SK-N-MC (cell line): ENCODE measurements at regions not wholly inside any gene's neighbourhood (a gene's known extent, or its start where the extent isn't known, plus 50 kb on each side); places are given as distances from the start of the nearest gene placed in this dataset.
A peak's percentile ranks its signal among the peaks of the same experiment; 100 is the strongest.

Source experiments
- DNase-seq: peaks from one replicate; pipeline ENCODE4 v3.0.0-alpha.2; 2011; ENCODE audit warnings: low read depth, low spot score
- H3K27ac ChIP-seq: fragments of 200-600 bp; sonication (generic); 2 replicates; pipeline ENCODE4 v1.5.1; 2016; ENCODE audit warnings: mixed run types
- H3K36me3 ChIP-seq: fragments of 200-600 bp; sonication (generic); 2 replicates; pipeline ENCODE4 v1.6.1; 2017; ENCODE audit warnings: antibody characterized with exemption, low read length, mixed read lengths; ENCODE audit not compliant: insufficient read depth
- H3K4me3 ChIP-seq: fragments of 200-600 bp; sonication (generic); 2 replicates; pipeline ENCODE4 v1.5.1; 2016
- H3K9ac ChIP-seq: fragments of 200-600 bp; sonication (generic); 2 replicates; pipeline ENCODE4 v1.8.0; 2017; ENCODE audit warnings: mixed run types, mixed read lengths; ENCODE audit not compliant: insufficient read length
- H3K9me3 ChIP-seq: fragments of 200-600 bp; sonication (generic); 2 replicates; pipeline ENCODE4 v1.6.1; 2017; ENCODE audit warnings: low read depth, mild to moderate bottlenecking, antibody characterized with exemption, low read length, moderate library complexity, mixed read lengths
- EZH2 ChIP-seq: fragments of 200-600 bp; sonication (generic); IDR thresholded peaks from one replicate; pipeline ENCODE4 v1.6.1; 2017; ENCODE audit warnings: antibody characterized with exemption
- FOXP2 ChIP-seq: optimal IDR thresholded peaks from 2 replicates; pipeline ENCODE3; 2011; ENCODE audit warnings: mild to moderate bottlenecking, moderate library complexity; ENCODE audit not compliant: insufficient read depth; ENCODE audit errors: extremely low read length, control extremely low read depth
- POLR2AphosphoS5 ChIP-seq: IDR thresholded peaks from 2 replicates; pipeline ENCODE4 v1.6.1; 2012; ENCODE audit warnings: mild to moderate bottlenecking, low read depth, low read length, borderline replicate concordance

DNA sequence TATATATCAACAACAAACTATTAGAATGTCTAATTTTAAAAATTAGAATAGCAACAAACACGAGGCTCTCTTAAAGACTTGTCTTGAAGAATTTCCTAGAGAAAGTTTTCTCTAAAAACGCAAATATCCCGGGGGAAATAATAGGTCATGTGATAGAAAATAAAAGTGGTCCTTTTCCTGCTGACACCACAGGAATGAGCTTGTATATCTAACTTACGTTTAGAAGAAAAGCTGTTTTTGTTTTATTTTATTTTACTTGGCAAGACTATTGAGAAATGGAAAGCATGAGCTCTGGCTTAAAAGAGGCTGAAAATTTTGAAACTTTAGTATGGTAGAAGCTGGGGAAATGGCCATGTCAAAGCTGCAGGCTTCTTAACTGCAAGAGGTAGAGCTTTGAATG lies 465.0 kb downstream of the AGTPBP1 start:
- Histone ChIP-seq H3K4me3 (no peak overlapping the region), H3K9me3 (no peaks in the 10 kb centered on the region), H3K9ac (no peak overlapping the region), H3K27ac (no peak overlapping the region), H3K36me3 (no peaks in the 10 kb centered on the region)
- TF ChIP-seq EZH2 (no peak), POLR2AphosphoS5 (no peak), FOXP2 (no peak)
- no peak for DNase-seq

DNA sequence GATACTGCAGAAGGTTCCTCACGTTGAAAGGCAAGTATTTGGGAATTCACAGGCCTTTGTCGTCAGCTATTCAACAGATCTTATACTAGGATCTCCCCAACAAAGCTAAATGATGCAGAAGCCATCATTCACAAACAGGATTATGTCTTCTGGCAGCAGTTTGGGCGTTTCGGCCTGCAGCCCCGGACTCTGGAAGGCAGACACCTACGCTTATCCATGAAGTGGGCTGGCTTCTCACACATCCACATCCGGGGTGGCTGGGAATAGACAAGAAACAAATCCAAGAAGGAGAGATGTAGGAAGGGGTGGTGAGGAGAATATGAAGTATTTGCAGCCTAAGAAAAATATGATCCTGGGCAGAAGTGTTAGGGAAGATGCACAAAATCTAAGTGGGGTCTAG lies 471.9 kb downstream of the AGTPBP1 start:
- Histone ChIP-seq H3K9ac (no peak overlapping the region), H3K27ac (no peak overlapping the region), H3K4me3 (no peak overlapping the region), H3K9me3 (no peaks in the 10 kb centered on the region), H3K36me3 (no peaks in the 10 kb centered on the region)
- TF ChIP-seq EZH2 (no peak), FOXP2 (no peak), POLR2AphosphoS5 (no peak)
- DNase-seq, result no peak

DNA sequence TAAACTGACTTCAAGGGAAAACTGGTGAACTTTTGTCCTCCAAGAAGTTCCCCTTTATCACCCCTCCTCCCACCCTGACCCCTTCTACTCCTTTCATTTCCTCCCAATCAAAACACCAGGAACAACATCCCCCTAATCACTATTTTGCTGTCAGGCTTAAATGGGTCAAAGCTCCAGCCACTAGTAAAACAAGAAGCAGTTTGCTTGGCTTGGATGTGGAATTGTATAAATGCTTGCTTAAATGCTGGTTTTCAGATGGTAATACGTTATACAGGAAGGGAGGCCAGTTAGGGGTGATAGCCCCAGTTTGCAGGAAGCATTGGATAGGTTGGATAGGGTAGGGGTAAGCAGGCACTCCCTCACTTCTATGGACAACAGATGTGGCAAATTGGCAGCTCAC lies 473.6 kb downstream of the AGTPBP1 start:
- no peaks in the 10 kb centered on the region for H3K36me3 ChIP-seq
- DNase-seq, result no peak
- no peak for TF ChIP-seq POLR2AphosphoS5
- TF ChIP-seq FOXP2, result no peak
- no peak overlapping the region for H3K4me3 ChIP-seq
- H3K9ac ChIP-seq, result no peak overlapping the region
- H3K9me3 ChIP-seq, result no peaks in the 10 kb centered on the region
- H3K27ac ChIP-seq, result no peak overlapping the region

DNA sequence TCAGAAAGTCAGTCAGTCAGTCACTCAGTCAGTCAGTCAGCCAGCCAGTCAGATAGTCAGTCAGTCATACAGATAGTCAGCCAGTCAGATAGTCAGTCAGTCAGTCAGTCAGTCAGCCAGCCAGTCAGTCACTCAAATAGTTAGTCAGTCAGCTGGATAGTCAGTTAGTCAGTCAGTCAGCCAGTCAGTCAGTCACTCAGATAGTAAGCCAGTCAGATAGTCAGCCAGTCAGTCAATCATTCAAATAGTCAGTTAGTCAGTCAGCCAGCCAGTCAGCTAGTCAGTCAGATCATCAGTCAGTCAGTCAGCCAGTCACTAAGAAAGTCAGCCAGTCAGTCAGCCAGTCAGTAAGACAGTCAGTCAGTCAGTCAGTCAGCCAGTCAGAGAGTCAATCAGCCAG lies 477.1 kb downstream of the AGTPBP1 start:
- Histone ChIP-seq H3K27ac (no peak overlapping the region), H3K9me3 (no peaks in the 10 kb centered on the region), H3K36me3 (no peaks in the 10 kb centered on the region), H3K4me3 (no peak overlapping the region), H3K9ac (no peak overlapping the region)
- no peak for TF ChIP-seq POLR2AphosphoS5
- TF ChIP-seq FOXP2, result no peak
- no peak for TF ChIP-seq EZH2
- DNase-seq, result no peak

- DNase-seq, result no peak
- no peak for TF ChIP-seq FOXP2
- no peak for TF ChIP-seq EZH2
- no peak for TF ChIP-seq POLR2AphosphoS5
- Histone ChIP-seq H3K9ac (no peak overlapping the region), H3K9me3 (no peaks in the 10 kb centered on the region), H3K4me3 (no peak overlapping the region), H3K36me3 (no peaks in the 10 kb centered on the region), H3K27ac (no peak overlapping the region)
These were observed 478.5 kb downstream of the AGTPBP1 start for GRCh38 chr9:85263288-85263687.

- Histone ChIP-seq H3K36me3 (no peaks in the 10 kb centered on the region), H3K9ac (no peak overlapping the region), H3K27ac (no peak overlapping the region), H3K4me3 (no peak overlapping the region), H3K9me3 (no peaks in the 10 kb centered on the region)
- TF ChIP-seq POLR2AphosphoS5 (no peak), EZH2 (no peak), FOXP2 (no peak)
- no peak for DNase-seq
These were observed 479.4 kb downstream of the AGTPBP1 start for GRCh38 chr9:85262333-85262732.

DNA sequence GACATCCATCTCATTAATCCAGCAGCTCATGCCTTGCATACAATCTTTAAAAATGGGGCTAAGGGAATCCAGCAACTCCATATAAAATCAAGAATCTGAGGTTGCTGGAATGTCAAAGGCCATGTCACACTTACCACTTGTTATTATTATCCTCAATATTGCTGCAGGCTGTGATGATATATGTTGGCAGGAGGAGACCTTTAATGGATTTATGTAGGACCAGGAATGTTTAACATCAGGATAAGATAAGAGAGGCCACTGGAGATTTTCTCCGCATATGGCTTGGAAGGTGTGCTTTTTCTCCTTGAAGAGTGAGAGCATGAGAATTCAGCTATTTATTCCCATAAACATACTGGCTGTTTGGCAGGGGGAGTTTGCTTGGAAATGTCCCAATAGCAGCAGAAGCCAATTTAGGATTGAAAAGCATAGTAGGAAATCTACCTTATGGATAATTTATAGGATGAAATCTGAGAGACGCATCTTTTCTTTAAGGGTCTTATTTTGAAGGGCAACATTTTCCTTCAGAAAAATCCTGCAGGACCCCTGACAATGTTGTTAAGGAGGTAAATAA lies 481.4 kb downstream of the AGTPBP1 start:
- H3K36me3 ChIP-seq, result no peaks in the 10 kb centered on the region
- no peak overlapping the region for H3K4me3 ChIP-seq
- no peak overlapping the region for H3K27ac ChIP-seq
- H3K9ac ChIP-seq, result no peak overlapping the region
- no peak for DNase-seq
- TF ChIP-seq FOXP2 (no peak), POLR2AphosphoS5 (no peak), EZH2 (no peak)
- H3K9me3 ChIP-seq, result no peaks in the 10 kb centered on the region

DNA sequence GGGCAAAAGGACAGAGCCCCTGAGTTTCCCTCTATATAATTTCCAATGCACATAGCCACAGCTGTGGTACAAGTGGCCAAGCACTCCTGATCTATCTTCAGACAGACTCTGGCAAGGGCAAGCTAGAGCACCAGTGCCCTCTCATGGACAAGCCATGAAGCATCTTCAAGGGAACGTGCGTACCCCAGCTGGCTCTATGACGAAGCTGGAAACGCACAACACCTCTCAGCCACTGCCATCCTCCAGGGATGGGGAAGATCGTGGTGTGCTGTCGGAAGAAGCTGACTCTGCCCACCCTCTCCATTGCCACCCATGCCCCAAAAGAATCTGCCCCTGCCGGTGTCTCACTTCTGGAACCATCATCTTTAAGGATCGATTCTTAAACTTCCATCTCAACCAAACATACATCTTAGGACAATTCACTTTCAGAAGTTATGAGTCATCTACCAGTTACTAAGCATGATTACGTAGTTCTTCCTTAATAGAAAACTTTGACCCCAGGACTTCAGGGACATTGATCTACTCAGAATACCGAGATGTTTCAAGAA lies 482.9 kb downstream of the AGTPBP1 start:
- no peak overlapping the region for H3K27ac ChIP-seq
- H3K9ac ChIP-seq, result no peak overlapping the region
- no peaks in the 10 kb centered on the region for H3K36me3 ChIP-seq
- H3K9me3 ChIP-seq, result no peaks in the 10 kb centered on the region
- peak; percentile 2 for DNase-seq
- no peak for TF ChIP-seq FOXP2
- no peak for TF ChIP-seq POLR2AphosphoS5
- TF ChIP-seq EZH2, result no peak
- H3K4me3 ChIP-seq, result no peak overlapping the region

- Histone ChIP-seq H3K9ac (no peak overlapping the region), H3K36me3 (no peaks in the 10 kb centered on the region), H3K4me3 (no peak overlapping the region), H3K9me3 (no peaks in the 10 kb centered on the region), H3K27ac (no peak overlapping the region)
- TF ChIP-seq EZH2, result no peak
- no peak for TF ChIP-seq FOXP2
- TF ChIP-seq POLR2AphosphoS5, result no peak
- no peak for DNase-seq
These were observed 483.5 kb downstream of the AGTPBP1 start for GRCh38 chr9:85258236-85258635.
